GM19438 (cell line): ENCODE measurements at regions not wholly inside any gene's neighbourhood (a gene's known extent, or its start where the extent isn't known, plus 50 kb on each side); places are given as distances from the start of the nearest gene placed in this dataset.
"Not testable (repeated sequence)": the region's sequence is repeated elsewhere in the genome, so short reads cannot be mapped to it uniquely, and the experiment has no call there.

Source experiments
- ATAC-seq: cut with Tn5 transposase; IDR thresholded peaks from one replicate; pipeline ENCODE4 v1.9.1; 2021; ENCODE audit warnings: low read depth; ENCODE audit not compliant: unreplicated experiment

GRCh38 chr11:15824060-15824459 lies 532.3 kb downstream of the SOX6 start:
- ATAC-seq = no peak

DNA sequence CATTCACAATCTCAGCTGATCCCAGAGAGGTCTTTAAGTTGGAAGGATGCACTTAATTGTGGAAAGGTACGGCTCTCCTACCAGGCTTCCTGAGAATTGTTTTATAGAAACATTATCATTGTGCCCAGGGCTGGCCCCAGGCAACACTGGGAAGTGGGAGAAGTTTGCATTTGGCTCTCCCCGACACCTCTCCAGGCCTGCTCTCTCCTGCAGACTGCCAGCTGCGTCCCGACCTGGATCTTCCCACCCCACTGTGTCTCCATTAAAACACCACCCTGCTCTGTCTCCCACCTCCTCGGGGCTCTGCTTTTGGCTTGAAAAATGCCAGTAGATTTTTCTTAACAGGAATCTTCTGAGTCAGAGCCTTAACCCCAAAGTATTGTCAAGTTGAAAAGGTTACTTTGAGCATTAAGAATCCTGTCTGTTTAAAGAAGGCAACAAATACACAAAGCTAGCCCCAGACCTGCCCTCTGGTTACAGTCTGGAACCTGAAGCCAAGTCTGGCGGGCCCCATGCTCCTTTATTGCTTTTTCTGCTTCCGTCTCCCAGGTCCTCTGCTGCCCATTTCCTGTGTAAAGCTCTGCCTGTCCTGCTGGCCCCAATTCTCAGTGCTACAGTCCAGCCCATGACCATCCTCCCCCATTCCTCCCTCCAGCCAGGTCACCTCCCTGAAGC lies 530.2 kb downstream of the SOX6 start:
- no peak for ATAC-seq

DNA sequence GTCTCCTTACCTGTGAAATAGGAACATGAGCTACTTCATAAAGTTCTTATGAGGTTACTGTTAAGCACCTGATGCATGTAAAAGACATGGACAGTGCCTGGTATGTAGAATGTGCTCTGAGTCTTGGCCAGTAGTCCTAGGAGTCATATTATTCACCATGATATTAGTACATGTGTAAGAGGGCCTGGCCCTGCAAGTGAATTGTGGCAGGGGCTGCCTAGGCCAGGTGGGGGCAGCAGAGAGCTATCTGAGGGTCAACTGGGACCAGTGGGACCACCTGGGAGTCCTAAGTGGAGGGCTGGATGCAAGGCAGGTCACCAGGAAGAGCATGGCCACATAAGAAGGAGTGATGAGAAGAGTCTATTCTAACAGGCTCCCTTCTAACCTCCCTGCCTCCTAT lies 529.5 kb downstream of the SOX6 start:
- ATAC-seq = no peak

GRCh38 chr11:15828215-15828853 lies 528.0 kb downstream of the SOX6 start:
- no peak for ATAC-seq

DNA sequence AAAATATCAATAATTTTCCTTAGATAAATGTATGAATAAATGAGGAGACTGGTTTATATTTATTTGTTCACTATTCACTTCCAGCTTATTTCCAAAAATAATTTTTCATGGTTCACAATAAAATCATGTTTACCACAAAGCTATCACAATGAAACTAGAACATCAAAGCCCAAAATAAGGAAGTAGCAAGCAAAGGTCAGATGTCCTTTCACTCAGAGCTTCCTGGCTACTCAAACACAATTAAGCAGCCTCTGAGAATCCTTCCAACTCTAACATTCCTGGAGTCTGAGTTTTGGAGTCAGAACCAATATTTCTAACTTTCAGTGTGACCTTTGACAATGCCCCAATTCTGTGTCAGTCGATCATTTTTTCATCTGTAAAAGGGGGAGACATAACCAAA lies 527.0 kb downstream of the SOX6 start:
- no peak for ATAC-seq

DNA sequence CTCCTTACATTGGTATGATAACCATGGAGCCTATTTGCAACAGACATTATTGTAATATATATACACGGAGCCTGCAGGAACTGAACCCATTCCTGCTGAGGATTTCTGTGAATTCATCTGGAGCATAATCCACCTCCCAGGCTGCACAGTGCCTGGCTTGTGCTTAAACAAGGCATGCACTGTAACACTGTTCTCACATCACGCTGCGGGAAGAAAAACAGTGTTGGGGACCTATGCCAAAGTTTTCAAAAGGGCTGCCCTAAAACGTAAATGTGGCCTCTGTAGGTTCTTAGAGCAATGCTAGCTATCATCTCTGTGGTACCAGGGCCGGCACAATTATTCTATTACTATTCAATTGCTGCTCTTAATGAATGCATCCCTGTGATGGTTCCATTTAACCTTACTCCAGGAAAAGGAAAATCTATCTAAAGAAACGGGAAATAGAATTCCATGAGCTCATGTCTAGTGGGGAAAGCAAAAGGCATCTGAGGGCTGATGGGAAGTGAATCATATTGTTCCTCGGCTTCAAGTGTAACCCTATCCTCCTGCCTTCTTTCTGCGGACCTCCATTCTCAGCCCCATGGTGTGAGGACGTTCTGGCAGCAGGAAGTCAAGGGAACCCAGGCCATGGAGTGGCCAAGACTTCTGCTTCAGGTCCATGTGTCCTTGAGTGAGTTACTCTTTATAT lies 525.5 kb downstream of the SOX6 start:
- ATAC-seq = no peak

DNA sequence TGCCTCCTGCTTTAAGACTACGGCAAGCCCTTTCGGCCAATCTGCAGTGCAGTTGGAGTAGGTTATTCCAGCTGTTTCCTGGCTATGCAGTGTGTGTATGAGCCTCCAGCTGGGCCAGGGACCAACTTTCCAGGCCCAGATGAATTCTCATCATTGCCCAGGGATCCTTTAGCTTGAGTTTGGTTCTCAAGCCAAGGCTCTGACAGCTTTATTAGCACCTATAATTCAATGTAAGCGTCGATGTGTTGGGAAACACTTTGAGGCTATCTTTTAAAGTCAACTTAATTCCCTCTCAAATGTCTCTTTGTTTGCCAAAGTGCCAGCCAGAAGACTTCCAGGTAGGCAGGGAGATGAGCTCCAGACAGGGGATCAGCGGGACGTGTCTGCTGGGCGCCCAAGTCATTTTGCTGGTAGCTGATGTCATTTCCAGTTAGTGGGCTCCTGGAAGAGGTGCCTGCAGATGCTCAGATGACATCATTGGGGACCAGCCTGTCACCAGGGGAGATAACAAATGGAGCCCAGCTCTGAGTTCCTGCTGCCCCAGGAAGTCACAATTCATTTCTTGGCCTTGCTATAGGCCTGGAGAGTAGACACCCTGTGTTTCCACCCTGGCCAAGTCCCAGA lies 520.4 kb downstream of the SOX6 start:
- no peak for ATAC-seq

DNA sequence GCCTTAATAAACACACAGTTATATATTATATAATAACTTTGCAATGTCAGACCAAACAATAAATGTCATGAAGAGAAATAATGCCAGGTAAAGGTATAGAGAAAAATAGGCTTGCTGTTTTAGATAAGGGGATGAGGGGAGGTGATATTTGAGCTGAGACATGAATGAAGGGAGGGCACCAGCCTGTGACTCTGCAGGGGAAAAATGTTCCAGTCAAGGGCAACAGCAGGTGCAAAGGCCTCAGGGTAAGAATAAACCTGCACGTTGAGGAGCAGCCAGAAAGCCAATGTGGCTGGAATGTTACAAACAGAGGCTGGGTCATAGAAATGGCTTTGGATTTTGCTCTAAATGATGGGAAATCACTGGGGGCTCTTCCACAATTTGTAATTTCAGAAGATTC lies 519.6 kb downstream of the SOX6 start:
- no peak for ATAC-seq

GRCh38 chr11:15837901-15838489 lies 518.4 kb downstream of the SOX6 start:
- ATAC-seq = no peak

DNA sequence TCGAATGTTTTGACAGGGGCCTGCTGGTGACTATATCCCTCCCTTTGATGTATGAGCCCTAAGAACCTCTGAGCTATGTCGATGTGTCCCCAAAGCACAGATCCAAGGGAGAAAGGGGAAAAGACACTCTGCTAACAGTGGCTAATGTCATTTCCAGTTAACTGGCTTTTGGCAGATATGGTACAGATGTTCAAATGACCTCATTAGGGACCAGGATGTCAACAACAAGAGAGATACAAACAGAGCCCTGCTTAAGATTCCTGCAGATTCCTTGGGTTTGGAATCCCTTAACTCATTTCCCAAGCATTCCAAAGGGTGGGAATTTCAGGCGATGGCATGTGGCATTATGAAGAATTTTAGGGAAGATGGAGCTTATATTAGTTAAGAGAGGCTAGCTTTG lies 517.3 kb downstream of the SOX6 start:
- no peak for ATAC-seq

- ATAC-seq = no peak
These were observed 515.4 kb downstream of the SOX6 start for GRCh38 chr11:15840966-15841365.

DNA sequence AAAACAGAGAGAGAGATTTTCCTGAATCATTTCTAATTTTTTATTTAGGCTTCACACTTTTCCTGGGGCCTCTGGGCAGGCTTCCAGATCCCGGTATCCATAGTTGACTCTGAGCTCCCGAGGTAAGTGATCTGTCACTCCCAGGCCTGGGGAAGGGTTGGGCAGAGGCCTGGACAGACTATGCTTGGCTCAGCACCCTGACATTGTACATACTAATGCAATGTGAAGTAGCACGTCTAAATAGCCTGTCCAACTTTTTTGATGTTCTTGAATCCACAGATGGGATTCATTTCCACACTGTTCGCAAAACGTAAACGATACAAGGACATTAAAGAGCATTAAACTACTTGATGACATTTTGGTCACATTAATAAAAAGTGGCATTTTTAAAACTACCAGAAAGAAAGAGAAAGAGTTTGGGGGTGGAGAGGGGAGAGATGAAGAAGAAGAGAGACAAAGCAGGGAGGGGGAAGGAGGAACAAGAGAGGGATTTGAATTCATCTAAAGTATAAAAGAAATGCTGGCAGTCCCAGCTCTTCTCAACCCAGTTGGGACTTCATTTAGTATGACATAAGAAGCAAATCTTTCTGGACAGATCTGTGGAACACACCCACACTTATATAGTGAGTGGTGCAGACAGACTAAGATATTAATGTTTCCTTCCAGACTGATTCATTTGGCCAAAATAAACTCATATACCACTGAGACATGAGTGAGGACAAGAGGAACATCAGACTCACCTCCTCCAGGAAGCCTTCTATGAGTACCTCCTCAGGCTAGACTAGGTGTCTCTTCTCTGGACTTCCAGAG lies 514.2 kb downstream of the SOX6 start:
- no peak for ATAC-seq

DNA sequence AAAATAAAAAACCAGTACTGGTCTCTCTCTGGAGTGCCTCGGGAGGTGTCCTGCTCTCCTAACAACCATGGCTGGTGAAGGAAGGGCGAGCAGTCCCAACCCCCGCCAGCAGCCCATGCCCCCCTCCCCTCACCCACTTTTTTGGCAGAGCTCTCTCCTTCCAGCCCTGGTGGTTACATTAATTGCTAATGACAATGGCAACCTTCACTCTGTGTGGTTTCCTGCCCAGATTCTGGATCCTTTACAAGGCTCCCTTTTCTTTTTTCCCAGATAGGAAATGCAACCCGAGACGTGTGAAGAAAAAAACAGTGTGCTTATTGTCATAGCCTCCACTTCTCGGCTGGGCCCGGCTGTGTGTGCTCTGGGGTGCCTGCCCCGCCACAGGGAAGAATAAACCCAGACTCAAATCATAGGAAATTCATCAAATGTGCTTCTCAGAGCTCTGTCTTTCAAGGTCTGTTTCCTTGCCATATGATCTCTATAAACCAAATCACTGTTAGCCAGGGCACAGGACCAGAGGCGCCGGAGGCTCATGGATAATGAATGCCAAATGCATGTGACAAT lies 513.0 kb downstream of the SOX6 start:
- ATAC-seq = no peak

DNA sequence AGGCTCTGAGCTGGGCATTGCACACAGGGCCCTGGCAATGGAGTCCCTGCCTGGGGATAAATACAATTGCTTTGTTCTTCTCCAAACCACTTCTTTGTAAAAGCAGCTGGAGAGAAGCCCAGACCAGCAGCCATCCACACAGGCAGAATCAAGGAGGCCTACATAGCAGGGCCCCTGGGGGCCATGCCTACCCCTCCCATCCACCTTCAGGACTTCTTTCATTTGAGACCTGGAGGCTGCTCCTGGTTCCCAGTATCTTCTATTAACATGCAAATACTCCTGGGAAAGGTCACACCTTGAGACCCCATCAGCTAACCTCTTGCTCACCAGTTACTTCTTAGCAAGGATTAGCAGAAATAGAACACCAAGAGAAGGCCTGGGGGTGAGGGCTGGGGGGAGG lies 511.1 kb downstream of the SOX6 start:
- ATAC-seq = no peak

- ATAC-seq = no peak
These were observed 507.6 kb downstream of the SOX6 start for GRCh38 chr11:15848631-15849168.

GRCh38 chr11:15849257-15849656 lies 507.1 kb downstream of the SOX6 start:
- no peak for ATAC-seq

DNA sequence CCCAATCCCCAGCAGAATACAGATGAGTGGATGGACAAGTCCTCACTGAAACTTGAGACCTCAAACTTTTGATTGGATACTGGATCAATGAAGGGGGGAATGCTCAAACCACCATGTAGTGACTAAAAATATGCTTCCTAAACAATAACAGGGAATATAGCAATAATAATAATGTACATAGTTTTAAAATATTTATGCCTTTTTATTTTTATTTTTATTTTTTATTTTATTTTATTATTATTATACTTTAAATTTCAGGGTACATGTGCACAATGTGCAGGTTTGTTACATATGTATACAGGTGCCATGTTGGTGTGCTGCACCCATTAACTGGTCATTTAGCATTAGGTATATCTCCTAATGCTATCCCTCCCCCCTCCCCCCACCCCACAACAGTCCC lies 506.0 kb downstream of the SOX6 start:
- ATAC-seq = not testable (repeated sequence)

GRCh38 chr11:15851051-15851498 lies 505.3 kb downstream of the SOX6 start:
- no peak for ATAC-seq

DNA sequence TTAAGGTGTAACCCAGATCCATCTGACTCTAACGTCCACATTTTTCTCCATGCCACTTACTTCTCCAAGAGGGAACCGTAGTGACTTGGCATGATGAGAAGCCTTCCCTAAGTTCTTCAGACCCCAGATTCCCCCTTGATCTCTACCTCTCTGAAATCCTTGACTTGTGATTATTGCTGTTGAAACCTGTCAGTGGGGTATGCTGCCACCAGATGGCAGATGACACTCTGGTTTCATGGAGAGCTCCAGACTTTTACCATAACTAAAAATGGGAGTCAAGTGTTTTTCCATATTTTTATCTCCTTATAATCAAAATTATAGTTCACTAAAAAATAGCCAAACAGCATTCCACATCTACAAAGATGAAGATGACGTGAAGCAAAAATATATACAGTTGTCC lies 504.2 kb downstream of the SOX6 start:
- ATAC-seq = no peak

DNA sequence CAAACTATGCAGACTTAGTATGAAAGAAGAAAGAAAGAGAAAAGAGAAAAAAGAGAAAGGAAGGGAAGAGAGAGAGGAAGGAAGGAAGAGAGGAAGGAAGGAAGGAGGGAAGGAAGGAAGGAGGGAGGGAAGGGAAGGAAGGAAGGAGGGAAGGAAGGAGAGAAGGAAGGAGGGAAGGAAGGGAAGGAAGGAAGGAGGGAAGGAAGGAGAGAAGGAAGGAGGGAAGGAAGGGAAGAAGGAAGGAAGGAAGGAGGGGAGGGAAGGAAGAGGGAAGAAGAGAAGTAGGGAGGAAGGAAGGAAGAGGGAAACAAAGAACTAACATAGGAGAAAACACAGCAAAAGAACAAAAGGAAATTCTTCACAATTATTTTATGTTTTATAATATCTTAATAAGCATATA lies 502.1 kb downstream of the SOX6 start:
- ATAC-seq = no peak
